IMR-90 (cell line): ENCODE measurements at regions not wholly inside any gene's neighbourhood (a gene's known extent, or its start where the extent isn't known, plus 50 kb on each side); places are given as distances from the start of the nearest gene placed in this dataset.
"Not testable (repeated sequence)": the region's sequence is repeated elsewhere in the genome, so short reads cannot be mapped to it uniquely, and the experiment has no call there.

Source experiments
- ATAC-seq: fragments of 200-7000 bp; cut with Tn5 transposase; 2 replicates; pipeline ENCODE4 v1.9.1; 2020; ENCODE audit warnings: low read depth, mild to moderate bottlenecking, moderate library complexity
- BruUV-seq: library from RNA; stranded (reverse); fragments of 400-500 nt; replicated peaks from 2 replicates; lab custom pipeline; 2021; lab: Mats Ljungman, UMichigan
- CTCF ChIA-PET: fragments of 300-600 bp; formaldehyde crosslinking; extraction: SDS; loops from one replicate; lab custom pipeline; 2021; ENCODE audit warnings: antibody characterized with exemption; lab: Yijun Ruan, JAX
- POLR2A ChIA-PET: fragments of 300-600 bp; sonication (Branson Sonifier 250); formaldehyde crosslinking; loops from one replicate; lab custom pipeline; 2022; ENCODE audit warnings: antibody characterized with exemption; ENCODE audit not compliant: unreplicated experiment; lab: Charles Lee
- DNase-seq: peaks from one replicate; pipeline ENCODE4 v3.0.0; 2013
- H2AFZ ChIP-seq: replicated peaks from 2 replicates; pipeline ENCODE3; 2013; ENCODE audit warnings: low read length, mild to moderate bottlenecking; ENCODE audit not compliant: poor library complexity
- H2AK5ac ChIP-seq: 2 replicates; pipeline ENCODE4 v1.6.1; 2013; ENCODE audit warnings: low read depth, low read length, inconsistent platforms
- H2AK9ac ChIP-seq: replicated peaks from 2 replicates; pipeline ENCODE3; 2013; ENCODE audit warnings: mild to moderate bottlenecking, low read depth, low read length, moderate library complexity; ENCODE audit not compliant: poor library complexity
- H2BK120ac ChIP-seq: 2 replicates; pipeline ENCODE4 v1.6.1; 2013; ENCODE audit warnings: low read depth, low read length, inconsistent platforms
- H2BK15ac ChIP-seq: 3 replicates; pipeline ENCODE4 v1.6.1; 2013; ENCODE audit warnings: low read depth, low read length, inconsistent platforms
- H2BK20ac ChIP-seq: 2 replicates; pipeline ENCODE4 v1.6.1; 2013; ENCODE audit warnings: low read depth, mild to moderate bottlenecking, inconsistent platforms, low read length, moderate library complexity
- H2BK5ac ChIP-seq: 2 replicates; pipeline ENCODE4 v1.6.1; 2013; ENCODE audit warnings: mild to moderate bottlenecking, low read depth, low read length, inconsistent platforms; ENCODE audit not compliant: poor library complexity, severe bottlenecking
- H3K14ac ChIP-seq: replicated peaks from 2 replicates; pipeline ENCODE4 v1.6.1; 2013; ENCODE audit warnings: low read depth, low read length, inconsistent platforms
- H3K18ac ChIP-seq: 2 replicates; pipeline ENCODE4 v1.6.1; 2013; ENCODE audit warnings: low read depth, low read length, control low read depth
- H3K23ac ChIP-seq: 2 replicates; pipeline ENCODE4 v1.6.1; 2013; ENCODE audit warnings: low read depth, low read length, inconsistent platforms
- H3K27ac ChIP-seq: 2 replicates; pipeline ENCODE4 v1.5.1; 2013; ENCODE audit warnings: mild to moderate bottlenecking, control low read depth, low read length; ENCODE audit not compliant: insufficient read depth
- H3K27me3 ChIP-seq: 2 replicates; pipeline ENCODE4 v1.6.1; 2013; ENCODE audit warnings: low read length; ENCODE audit not compliant: control insufficient read depth, insufficient read depth
- H3K36me3 ChIP-seq: 2 replicates; pipeline ENCODE4 v1.6.1; 2013; ENCODE audit warnings: low read length, mixed read lengths; ENCODE audit not compliant: control insufficient read depth, insufficient read depth
- H3K4ac ChIP-seq: 2 replicates; pipeline ENCODE4 v1.6.1; 2013; ENCODE audit warnings: low read depth, low read length, inconsistent platforms
- H3K4me1 ChIP-seq: 2 replicates; pipeline ENCODE4 v1.6.1; 2013; ENCODE audit warnings: low read length, mixed read lengths; ENCODE audit not compliant: control insufficient read depth, insufficient read depth
- H3K4me2 ChIP-seq: 2 replicates; pipeline ENCODE4 v1.6.1; 2013; ENCODE audit warnings: low read depth, mild to moderate bottlenecking, control low read depth, low read length, moderate library complexity
- H3K4me3 ChIP-seq: 2 replicates; pipeline ENCODE4 v1.5.1; 2013; ENCODE audit warnings: low read depth, mild to moderate bottlenecking, control low read depth, low read length, moderate library complexity; ENCODE audit not compliant: insufficient read depth
- H3K56ac ChIP-seq: 2 replicates; pipeline ENCODE4 v1.6.1; 2013; ENCODE audit warnings: low read length, inconsistent platforms; ENCODE audit not compliant: insufficient read depth; ENCODE audit errors: extremely low read depth
- H3K79me1 ChIP-seq, 2 experiments: 2 replicates each; pipeline ENCODE4 v1.6.1; 2013; ENCODE audit warnings: low read length in 2 of 2, inconsistent platforms in 1 of 2, low read depth in 1 of 2
- H3K9ac ChIP-seq: 2 replicates; pipeline ENCODE4 v1.6.1; 2013; ENCODE audit warnings: low read depth, low read length, control low read depth
- H3K9me1 ChIP-seq: 2 replicates; pipeline ENCODE4 v1.6.1; 2013; ENCODE audit warnings: low read length, inconsistent platforms; ENCODE audit not compliant: insufficient read depth
- H3K9me3 ChIP-seq: 2 replicates; pipeline ENCODE4 v1.6.1; 2013; ENCODE audit warnings: low read length; ENCODE audit not compliant: control insufficient read depth, insufficient read depth
- H4K20me1 ChIP-seq: 2 replicates; pipeline ENCODE4 v1.6.1; 2013; ENCODE audit warnings: low read length, inconsistent platforms; ENCODE audit not compliant: insufficient read depth
- H4K5ac ChIP-seq: 2 replicates; pipeline ENCODE4 v1.6.1; 2013; ENCODE audit warnings: mild to moderate bottlenecking, low read depth, low read length, control low read depth
- H4K8ac ChIP-seq, 2 experiments: 2 replicates each; pipeline ENCODE4 v1.6.1; 2013; ENCODE audit warnings: low read depth in 2 of 2, low read length in 2 of 2, control low read depth in 1 of 2, inconsistent platforms in 1 of 2
- H4K91ac ChIP-seq: 2 replicates; pipeline ENCODE4 v1.6.1; 2013; ENCODE audit warnings: low read depth, low read length, inconsistent platforms; ENCODE audit not compliant: insufficient read depth
- WGBS, 2 experiments: methylation state at CpG; one replicate each; pipeline versions ENCODE4 v1.1.5 to v1.1.7; 2013; ENCODE audit warnings: missing lambda C conversion rate in 2 of 2; ENCODE audit not compliant: insufficient read length in 1 of 2; ENCODE audit errors: extremely low coverage in 2 of 2; 5-methylcytosine and 5-hydroxymethylcytosine counted together
- dilution Hi-C: fragments of 300-500 bp; cut with HindIII; formaldehyde crosslinking; loops from one replicate; pipeline ENCODE4 v1.14.3; 2018; ENCODE audit warnings: low sequenced_read_pairs; ENCODE audit not compliant: unreplicated experiment
- in situ Hi-C: fragments of 300-500 bp; cut with MboI; formaldehyde crosslinking; loops from 3 replicates; pipeline ENCODE4 v1.14.3; 2019; ENCODE audit warnings: low sequenced_read_pairs, inconsistent platforms, mixed read lengths
- intact Hi-C: fragments of 100-400 bp; cut with micrococcal nuclease; formaldehyde crosslinking; loops from 2 replicates; pipeline ENCODE4 v1.10.0; 2022

GRCh38 chr14:105704492-105704891, 178.1 kb downstream of the TMEM121 start:
- H3K56ac ChIP-seq, H3K4ac ChIP-seq, H2AK9ac ChIP-seq, POLR2A ChIA-PET, DNase-seq, H2AFZ ChIP-seq, H2BK15ac ChIP-seq, ATAC-seq, H2BK20ac ChIP-seq, H4K91ac ChIP-seq, intact Hi-C loops, H4K5ac ChIP-seq, H3K27me3 ChIP-seq, in situ Hi-C loops, H4K20me1 ChIP-seq, H4K8ac ChIP-seq, H2AK5ac ChIP-seq, H3K4me3 ChIP-seq, BruUV-seq, H3K27ac ChIP-seq, CTCF ChIA-PET, H3K79me1 ChIP-seq, H3K4me1 ChIP-seq, H3K9me1 ChIP-seq, H3K4me2 ChIP-seq, dilution Hi-C loops, H3K14ac ChIP-seq, H3K18ac ChIP-seq, H3K36me3 ChIP-seq, H3K23ac ChIP-seq, H2BK120ac ChIP-seq, H3K9ac ChIP-seq, H2BK5ac ChIP-seq: not testable (repeated sequence)
- H3K9me3 ChIP-seq = peaks cover 20% of the 10 kb centered on the region
- WGBS, 2 experiments = no CpG with 5 or more reads among the region's 10 CpGs

GRCh38 chr14:105705512-105705861, 179.1 kb downstream of the TMEM121 start:
- H4K8ac ChIP-seq, H3K9me1 ChIP-seq, H3K9ac ChIP-seq, H3K56ac ChIP-seq, H3K4me2 ChIP-seq, in situ Hi-C loops, H2BK20ac ChIP-seq, H3K18ac ChIP-seq, H3K4me3 ChIP-seq, H2BK120ac ChIP-seq, H2AK9ac ChIP-seq, H4K91ac ChIP-seq, H3K14ac ChIP-seq, H3K4ac ChIP-seq, H2AK5ac ChIP-seq, DNase-seq, H3K27ac ChIP-seq, H2BK15ac ChIP-seq, H3K4me1 ChIP-seq, BruUV-seq, H3K23ac ChIP-seq, H2AFZ ChIP-seq, H3K36me3 ChIP-seq, ATAC-seq, H3K79me1 ChIP-seq, CTCF ChIA-PET, H2BK5ac ChIP-seq, H4K20me1 ChIP-seq, H4K5ac ChIP-seq, intact Hi-C loops, POLR2A ChIA-PET, H3K27me3 ChIP-seq, dilution Hi-C loops: not testable (repeated sequence)
- H3K9me3 ChIP-seq = peaks cover 29% of the 10 kb centered on the region
- 19 to 100% methylated on average over 3 of the region's 4 CpGs for WGBS, 2 experiments
